Epithelial cell of proximal tubule (primary cell): ENCODE measurements at regions not wholly inside any gene's neighbourhood (a gene's known extent, or its start where the extent isn't known, plus 50 kb on each side); places are given as distances from the start of the nearest gene placed in this dataset.

Source experiments
- DNase-seq: peaks from one replicate; pipeline ENCODE4 v3.0.0-alpha.2; 2011; ENCODE audit warnings: low read depth
- H3K4me3 ChIP-seq: 2 replicates; pipeline ENCODE4 v1.5.1; 2011; ENCODE audit warnings: low read depth, mild to moderate bottlenecking, low read length
- CTCF ChIP-seq: conservative IDR thresholded peaks from 2 replicates; pipeline ENCODE4 v1.5.1; 2012; ENCODE audit warnings: low read depth, mild to moderate bottlenecking, low read length

- no peak for TF ChIP-seq CTCF
These were observed 126.6 kb downstream of the VAPA start for GRCh38 chr18:10040287-10041011.

GRCh38 chr18:10041180-10041579 lies 127.4 kb downstream of the VAPA start:
- DNase-seq, result no peak
- H3K4me3 ChIP-seq, result no peak overlapping the region
- no peak for TF ChIP-seq CTCF

More at GRCh38 chr18:10040287-10041011, 126.6 kb downstream of the VAPA start:
- H3K4me3 ChIP-seq, result no peak overlapping the region
- no peak for DNase-seq

GRCh38 chr18:10042492-10042891 lies 128.7 kb downstream of the VAPA start:
- no peak for DNase-seq
- no peak for TF ChIP-seq CTCF
- no peak overlapping the region for H3K4me3 ChIP-seq

GRCh38 chr18:10044054-10044453 lies 130.2 kb downstream of the VAPA start:
- TF ChIP-seq CTCF, result no peak
- DNase-seq, result no peak
- H3K4me3 ChIP-seq, result no peak overlapping the region

GRCh38 chr18:10045296-10045891 lies 131.6 kb downstream of the VAPA start:
- TF ChIP-seq CTCF, result no peak
- DNase-seq, result no peak
- no peak overlapping the region for H3K4me3 ChIP-seq

- TF ChIP-seq CTCF, result no peak
- no peak for DNase-seq
- H3K4me3 ChIP-seq, result no peak overlapping the region
These were observed 132.5 kb downstream of the VAPA start for GRCh38 chr18:10046178-10046807.
